Naive thymus-derived CD8-positive, alpha-beta T cell (primary cell): ENCODE measurements at regions not wholly inside any gene's neighbourhood (a gene's known extent, or its start where the extent isn't known, plus 50 kb on each side); places are given as distances from the start of the nearest gene placed in this dataset.

Experiments used
- ATAC-seq, 2 donors: fragments of 150-1000 bp; cut with Tn5 transposase in 1 of 2; sonication (Bioruptor Pico), chemical (Tn5 transposase) in 1 of 2; 1 replicate in 1 of 2; 2 replicates in 1 of 2; pipeline ENCODE4 v1.10.0; 2021; ENCODE audit warnings: mild to moderate bottlenecking in 2 of 2, moderate library complexity in 2 of 2
- POLR2A ChIA-PET: fragments of 350-600 bp; sonication (Branson Sonifier 250); formaldehyde crosslinking; loops from one replicate; lab custom pipeline; 2021; ENCODE audit warnings: antibody characterized with exemption; lab: Charles Lee
- DNase-seq, 10 donors: peaks; one replicate each; pipeline versions ENCODE4 v3.0.0 to v3.0.0-alpha.2; 2020 to 2022
- H3K27ac Mint-ChIP-seq, 10 donors: one replicate each; pipeline ENCODE4 v1.8.0; 2020 to 2022; ENCODE audit warnings: mild to moderate bottlenecking in 10 of 10, mixed read lengths in 10 of 10, moderate library complexity in 4 of 10, inconsistent platforms in 1 of 10
- H3K27me3 Mint-ChIP-seq, 5 donors: one replicate each; pipeline ENCODE4 v1.8.0; 2021 to 2022; ENCODE audit warnings: mixed read lengths in 5 of 5
- H3K36me3 Mint-ChIP-seq, 3 donors: one replicate each; pipeline ENCODE4 v1.8.0; 2020 to 2022; ENCODE audit warnings: mixed read lengths in 3 of 3, mild to moderate bottlenecking in 2 of 3, inconsistent platforms in 1 of 3
- H3K4me1 Mint-ChIP-seq, 4 donors: one replicate each; pipeline ENCODE4 v1.8.0; 2021 to 2022; ENCODE audit warnings: mixed read lengths in 4 of 4
- H3K4me3 Mint-ChIP-seq, 10 donors: one replicate each; pipeline ENCODE4 v1.8.0; 2020 to 2022; ENCODE audit warnings: mild to moderate bottlenecking in 10 of 10, mixed read lengths in 10 of 10, moderate library complexity in 6 of 10, inconsistent platforms in 1 of 10
- H3K9me3 Mint-ChIP-seq, 9 donors: one replicate each; pipeline ENCODE4 v1.8.0; 2020 to 2022; ENCODE audit warnings: mixed read lengths in 9 of 9, mild to moderate bottlenecking in 3 of 9, inconsistent platforms in 1 of 9, moderate library complexity in 1 of 9

- DNase-seq (no peak), ATAC-seq (no peak)
- H3K4me1 Mint-ChIP-seq = peaks cover 9 to 41% (median 25%) of the 10 kb centered on the region in 4 donors
- H3K27ac Mint-ChIP-seq = peak overlapping the region in 1 of 10 donors; percentile 46
- H3K36me3 Mint-ChIP-seq = no peaks in the 10 kb centered on the region
- H3K9me3 Mint-ChIP-seq = peaks cover 0 to 1% (median 0%) of the 10 kb centered on the region in 9 donors
- H3K27me3 Mint-ChIP-seq = no peaks in the 10 kb centered on the region
- POLR2A ChIA-PET = interaction anchor here (0.7 to 1.6 kb wide), 2 partner anchors 9 kb away, joined by 4 to 5 read pairs; no protein-coding TSS in a partner anchor
- H3K4me3 Mint-ChIP-seq = no peak overlapping the region
Measured at GRCh38 chr1:234989479-234990327, 138.9 kb downstream of the TOMM20 start.

- DNase-seq (no peak), ATAC-seq (no peak)
- Mint-ChIP-seq H3K27me3 (no peaks in the 10 kb centered on the region), H3K27ac (no peak overlapping the region), H3K36me3 (no peaks in the 10 kb centered on the region), H3K4me1 (peaks cover 11 to 39% (median 27%) of the 10 kb centered on the region in 4 donors), H3K4me3 (no peak overlapping the region), H3K9me3 (peaks cover 0 to 1% (median 0%) of the 10 kb centered on the region in 9 donors)
- POLR2A ChIA-PET = interaction anchor here (0.7 to 1.6 kb wide), 2 partner anchors 8 to 10 kb away, joined by 4 to 5 read pairs; no protein-coding TSS in a partner anchor
Measured at GRCh38 chr1:234989019-234989418, 139.6 kb downstream of the TOMM20 start.

- Mint-ChIP-seq H3K4me3 (no peak overlapping the region), H3K36me3 (no peaks in the 10 kb centered on the region), H3K27ac (peak overlapping the region in 1 of 10 donors; percentile 2), H3K4me1 (peaks cover 11 to 42% (median 27%) of the 10 kb centered on the region in 4 donors), H3K27me3 (no peaks in the 10 kb centered on the region), H3K9me3 (peaks cover 0 to 1% (median 0%) of the 10 kb centered on the region in 9 donors)
- DNase-seq (no peak), ATAC-seq (no peak)
- POLR2A ChIA-PET = interaction anchor here (1.6 kb wide), 1 partner anchor 10 kb away, joined by 5 read pairs; no protein-coding TSS in a partner anchor
Measured at GRCh38 chr1:234988536-234988935, 140.1 kb downstream of the TOMM20 start.

- POLR2A ChIA-PET = no interaction called here
- Mint-ChIP-seq H3K4me3 (no peak overlapping the region), H3K27ac (peak overlapping the region in 2 of 10 donors; percentile 7 to 87), H3K36me3 (no peaks in the 10 kb centered on the region), H3K9me3 (peaks cover 0 to 1% (median 0%) of the 10 kb centered on the region in 9 donors), H3K27me3 (no peaks in the 10 kb centered on the region), H3K4me1 (peaks cover 11 to 42% (median 27%) of the 10 kb centered on the region in 4 donors)
- ATAC-seq (no peak), DNase-seq (no peak)
Measured at GRCh38 chr1:234988155-234988517, 140.5 kb downstream of the TOMM20 start.

GRCh38 chr1:234987415-234988154 is 141.1 kb downstream of the TOMM20 start:
- peak overlapping the region in 6 of 10 donors; percentile 6 to 87 (median 58) for H3K27ac Mint-ChIP-seq
- ATAC-seq = no peak
- POLR2A ChIA-PET = interaction anchor here (1.2 to 1.4 kb wide), 2 partner anchors 13 to 24 kb away, joined by 3 to 4 read pairs; no protein-coding TSS in a partner anchor
- no peaks in the 10 kb centered on the region for H3K27me3 Mint-ChIP-seq
- peak overlapping the region in 1 of 10 donors; percentile 31 for H3K4me3 Mint-ChIP-seq
- H3K9me3 Mint-ChIP-seq = peaks cover 0 to 1% (median 0%) of the 10 kb centered on the region in 9 donors
- peaks cover 11 to 42% (median 27%) of the 10 kb centered on the region in 4 donors for H3K4me1 Mint-ChIP-seq
- no peak for DNase-seq
- H3K36me3 Mint-ChIP-seq = no peaks in the 10 kb centered on the region

- no peaks in the 10 kb centered on the region for H3K27me3 Mint-ChIP-seq
- H3K4me1 Mint-ChIP-seq = peaks cover 11 to 47% (median 27%) of the 10 kb centered on the region in 4 donors
- DNase-seq (no peak), ATAC-seq (no peak)
- POLR2A ChIA-PET = interaction anchor here (0.9 to 1.4 kb wide), 3 partner anchors 10 to 25 kb away, joined by 3 to 4 read pairs (median 3); no protein-coding TSS in a partner anchor
- no peaks in the 10 kb centered on the region for H3K36me3 Mint-ChIP-seq
- H3K27ac Mint-ChIP-seq = peak overlapping the region in 5 of 10 donors; percentile 4 to 82 (median 61)
- H3K9me3 Mint-ChIP-seq = peaks cover 0 to 1% (median 0%) of the 10 kb centered on the region in 9 donors
- H3K4me3 Mint-ChIP-seq = peak overlapping the region in 2 of 10 donors; percentile 1 to 37
Measured at GRCh38 chr1:234986750-234987414, 141.8 kb downstream of the TOMM20 start.

- no peak for ATAC-seq
- H3K36me3 Mint-ChIP-seq = no peaks in the 10 kb centered on the region
Measured at GRCh38 chr1:234985516-234986294, 142.9 kb downstream of the TOMM20 start.

GRCh38 chr1:234985007-234985370 is 143.6 kb downstream of the TOMM20 start:
- H3K4me1 Mint-ChIP-seq = peaks cover 17 to 57% (median 33%) of the 10 kb centered on the region in 4 donors
- peaks cover 0 to 1% (median 0%) of the 10 kb centered on the region in 9 donors for H3K9me3 Mint-ChIP-seq
- no peak overlapping the region for H3K4me3 Mint-ChIP-seq
- DNase-seq (no peak), ATAC-seq (no peak)
- H3K27ac Mint-ChIP-seq = no peak overlapping the region
- POLR2A ChIA-PET = no interaction called here
- no peaks in the 10 kb centered on the region for H3K27me3 Mint-ChIP-seq
- no peaks in the 10 kb centered on the region for H3K36me3 Mint-ChIP-seq

More at GRCh38 chr1:234985516-234986294, 142.9 kb downstream of the TOMM20 start:
- POLR2A ChIA-PET = interaction anchor here (0.7 kb wide), 1 partner anchor 10 kb away, joined by 5 read pairs; no protein-coding TSS in a partner anchor
- Mint-ChIP-seq H3K9me3 (peaks cover 0 to 1% (median 0%) of the 10 kb centered on the region in 9 donors), H3K4me3 (no peak overlapping the region), H3K27ac (peak overlapping the region in 1 of 10 donors; percentile 17), H3K4me1 (peaks cover 13 to 52% (median 29%) of the 10 kb centered on the region in 4 donors), H3K27me3 (no peaks in the 10 kb centered on the region)
- DNase-seq = no peak

GRCh38 chr1:234983564-234984238 is 144.9 kb downstream of the TOMM20 start:
- ATAC-seq (no peak), DNase-seq (no peak)
- Mint-ChIP-seq H3K36me3 (no peaks in the 10 kb centered on the region), H3K9me3 (no peaks in the 10 kb centered on the region), H3K27ac (peak overlapping the region in 2 of 10 donors; percentile 16 to 46), H3K4me1 (peaks cover 28 to 70% (median 46%) of the 10 kb centered on the region in 4 donors), H3K27me3 (no peaks in the 10 kb centered on the region), H3K4me3 (no peak overlapping the region)
- POLR2A ChIA-PET = interaction anchor here (0.7 to 1.1 kb wide), 2 partner anchors 19 to 46 kb away, joined by 4 to 5 read pairs; no protein-coding TSS in a partner anchor

GRCh38 chr1:234981758-234982157 is 146.9 kb downstream of the TOMM20 start:
- Mint-ChIP-seq H3K27ac (peak overlapping the region in 3 of 10 donors; percentile 43 to 94 (median 58)), H3K36me3 (no peaks in the 10 kb centered on the region), H3K4me3 (no peak overlapping the region), H3K9me3 (no peaks in the 10 kb centered on the region), H3K27me3 (no peaks in the 10 kb centered on the region), H3K4me1 (peaks cover 31 to 72% (median 48%) of the 10 kb centered on the region in 4 donors)
- DNase-seq (no peak), ATAC-seq (no peak)
- POLR2A ChIA-PET = interaction anchor here (1.6 kb wide), 1 partner anchor 19 kb away, joined by 3 read pairs; no protein-coding TSS in a partner anchor
